H1 (cell line): ENCODE measurements at regions not wholly inside any gene's neighbourhood (a gene's known extent, or its start where the extent isn't known, plus 50 kb on each side); places are given as distances from the start of the nearest gene placed in this dataset.

Source experiments
- CTCF ChIA-PET: fragments of 300-600 bp; sonication (Branson Sonifier 250); formaldehyde crosslinking; loops from one replicate; lab custom pipeline; 2021; ENCODE audit not compliant: partially characterized antibody; lab: Charles Lee
- POLR2A ChIA-PET: fragments of 300-600 bp; sonication (Branson Sonifier 250); formaldehyde crosslinking; loops from one replicate; lab custom pipeline; 2021; ENCODE audit warnings: inconsistent platforms; ENCODE audit not compliant: partially characterized antibody; lab: Charles Lee
- DNase-seq, 2 experiments: peaks; one replicate each; pipeline versions ENCODE4 v3.0.0 to v3.0.0-alpha.2; 2010 to 2022; ENCODE audit warnings: low spot score in 2 of 2, low read depth in 1 of 2, mixed read lengths in 1 of 2
- FAIRE-seq: peaks from 2 replicates; lab custom pipeline; 2011; peaks lifted over from hg19 to GRCh38; lab: Jason Lieb, UNC
- H2AFZ ChIP-seq: 2 replicates; pipeline ENCODE4 v1.8.1; 2012; ENCODE audit warnings: low read length, inconsistent platforms
- H2AK5ac ChIP-seq: 2 replicates; pipeline ENCODE4 v1.6.1; 2013; ENCODE audit warnings: low read depth, low read length
- H2BK120ac ChIP-seq: replicated peaks from 2 replicates; pipeline ENCODE3; 2013; ENCODE audit warnings: low read depth, low read length, inconsistent platforms
- H2BK12ac ChIP-seq: 2 replicates; pipeline ENCODE4 v1.6.1; 2013; ENCODE audit warnings: low read depth, low read length
- H2BK15ac ChIP-seq: 2 replicates; pipeline ENCODE4 v1.6.1; 2013; ENCODE audit warnings: low read length
- H2BK20ac ChIP-seq: 2 replicates; pipeline ENCODE4 v1.6.1; 2013; ENCODE audit warnings: low read length
- H2BK5ac ChIP-seq: 2 replicates; pipeline ENCODE4 v1.6.1; 2013; ENCODE audit warnings: low read depth, low read length
- H3K14ac ChIP-seq: 2 replicates; pipeline ENCODE4 v1.6.1; 2013; ENCODE audit warnings: inconsistent platforms; ENCODE audit not compliant: insufficient read length
- H3K18ac ChIP-seq: 2 replicates; pipeline ENCODE4 v1.6.1; 2013; ENCODE audit warnings: low read length; ENCODE audit errors: extremely low read depth
- H3K23ac ChIP-seq: 2 replicates; pipeline ENCODE4 v1.6.1; 2013; ENCODE audit warnings: inconsistent platforms; ENCODE audit not compliant: insufficient read length
- H3K23me2 ChIP-seq: 2 replicates; pipeline ENCODE4 v1.6.1; 2013; ENCODE audit warnings: low read depth, low read length
- H3K27ac ChIP-seq: 2 replicates; pipeline ENCODE4 v1.6.1; 2011; ENCODE audit warnings: low read depth, low read length, inconsistent platforms
- H3K27me3 ChIP-seq, 4 experiments: replicated peaks in 1 of 4; 1 replicate in 1 of 4; 2 replicates in 3 of 4; pipeline versions ENCODE4 v1.6.1 to v1.8.1; 2011 to 2013; ENCODE audit warnings: low read length in 3 of 4, mild to moderate bottlenecking in 3 of 4, inconsistent platforms in 2 of 4, mixed read lengths in 2 of 4, moderate library complexity in 1 of 4; ENCODE audit not compliant: control insufficient read depth in 3 of 4, insufficient read depth in 3 of 4; ENCODE audit errors: extremely low read depth in 1 of 4
- H3K36me3 ChIP-seq, 4 experiments: 2 replicates each; pipeline versions ENCODE4 v1.6.1 to v1.8.1; 2011 to 2013; ENCODE audit warnings: mild to moderate bottlenecking in 4 of 4, low read length in 3 of 4, moderate library complexity in 2 of 4, control low read depth in 1 of 4, inconsistent platforms in 1 of 4; ENCODE audit not compliant: insufficient read depth in 4 of 4, control insufficient read depth in 2 of 4
- H3K4ac ChIP-seq: replicated peaks from 2 replicates; pipeline ENCODE3; 2013; ENCODE audit warnings: low read length, low read depth, mixed read lengths, inconsistent platforms; ENCODE audit not compliant: insufficient read length
- H3K4me1 ChIP-seq, 4 experiments: replicated peaks in 1 of 4; 1 replicate in 1 of 4; 2 replicates in 3 of 4; pipeline versions ENCODE4 v1.6.1 to v1.8.1; 2011 to 2013; ENCODE audit warnings: low read length in 3 of 4, inconsistent platforms in 2 of 4, mixed read lengths in 1 of 4; ENCODE audit not compliant: insufficient read depth in 4 of 4, control insufficient read depth in 3 of 4
- H3K4me2 ChIP-seq, 2 experiments: 2 replicates each; pipeline versions ENCODE4 v1.6.1 to v1.8.1; 2011 to 2013; ENCODE audit warnings: low read depth in 2 of 2, low read length in 2 of 2, control low read depth in 1 of 2, inconsistent platforms in 1 of 2, mild to moderate bottlenecking in 1 of 2; ENCODE audit not compliant: insufficient read depth in 1 of 2
- H3K4me3 ChIP-seq, 4 experiments: fragments of 200-600, 300-600 bp in 1 of 4; sonication (generic), shearing (Covaris generic), sonication (Bioruptor Twin) in 1 of 4; 2 replicates each; pipeline versions ENCODE4 v1.5.1 to v1.8.1; 2011 to 2016; ENCODE audit warnings: low read length in 4 of 4, low read depth in 3 of 4, control low read depth in 2 of 4, inconsistent platforms in 2 of 4, mild to moderate bottlenecking in 2 of 4, mixed read lengths in 1 of 4, moderate library complexity in 1 of 4; ENCODE audit not compliant: insufficient read depth in 2 of 4; ENCODE audit errors: extremely low read depth in 1 of 4
- H3K56ac ChIP-seq: replicated peaks from 2 replicates; pipeline ENCODE3; 2013; ENCODE audit warnings: low read depth, mild to moderate bottlenecking, mixed read lengths, low read length, inconsistent platforms; ENCODE audit not compliant: insufficient read length
- H3K79me1 ChIP-seq: 2 replicates; pipeline ENCODE4 v1.6.1; 2013; ENCODE audit warnings: low read depth, low read length, control low read depth
- H3K79me2 ChIP-seq, 2 experiments: 2 replicates each; pipeline versions ENCODE4 v1.6.1 to v1.8.1; 2012 to 2013; ENCODE audit warnings: low read length in 2 of 2, mild to moderate bottlenecking in 2 of 2, inconsistent platforms in 1 of 2; ENCODE audit not compliant: insufficient read depth in 2 of 2, control insufficient read depth in 1 of 2
- H3K9ac ChIP-seq, 4 experiments: replicated peaks in 1 of 4; 1 replicate in 1 of 4; 2 replicates in 3 of 4; pipeline versions ENCODE4 v1.6.1 to v1.8.1; 2011 to 2013; ENCODE audit warnings: low read depth in 3 of 4, low read length in 3 of 4, control low read depth in 2 of 4, mild to moderate bottlenecking in 2 of 4, moderate library complexity in 2 of 4, inconsistent platforms in 1 of 4; ENCODE audit errors: extremely low read depth in 1 of 4
- H3K9me3 ChIP-seq, 2 experiments: 2 replicates each; pipeline versions ENCODE4 v1.6.1 to v1.8.1; 2012 to 2013; ENCODE audit warnings: mild to moderate bottlenecking in 2 of 2, moderate library complexity in 2 of 2, control low read depth in 1 of 2, inconsistent platforms in 1 of 2, low read depth in 1 of 2, low read length in 1 of 2, mixed read lengths in 1 of 2; ENCODE audit not compliant: insufficient read depth in 2 of 2
- H4K20me1 ChIP-seq, 2 experiments: replicated peaks in 1 of 2; 2 replicates each; pipeline versions ENCODE3 to v1.8.1; 2011 to 2013; ENCODE audit warnings: inconsistent platforms in 2 of 2, low read length in 2 of 2, mild to moderate bottlenecking in 1 of 2; ENCODE audit not compliant: insufficient read depth in 2 of 2, control insufficient read depth in 1 of 2
- H4K5ac ChIP-seq: 2 replicates; pipeline ENCODE4 v1.6.1; 2013; ENCODE audit warnings: low read length, low read depth, mixed read lengths, inconsistent platforms; ENCODE audit not compliant: insufficient read length
- H4K8ac ChIP-seq: 2 replicates; pipeline ENCODE4 v1.8.0; 2013; ENCODE audit warnings: mild to moderate bottlenecking, moderate library complexity, low read length, inconsistent platforms; ENCODE audit not compliant: insufficient read depth; ENCODE audit errors: extremely low read depth
- H4K91ac ChIP-seq: replicated peaks from 2 replicates; pipeline ENCODE3; 2013; ENCODE audit warnings: low read length, mixed read lengths, inconsistent platforms; ENCODE audit not compliant: insufficient read length
- ASH2L ChIP-seq: fragments of 200-600, 300-600 bp; sonication (generic); IDR thresholded peaks from one replicate; pipeline ENCODE4 v1.7.1; 2017; ENCODE audit warnings: low read length
- CBX5 ChIP-seq: fragments of 300-800, 300-1000 bp; sonication (generic); IDR thresholded peaks from 2 replicates; pipeline ENCODE4 v1.7.1; 2016; ENCODE audit warnings: antibody characterized with exemption, low read length, low read depth
- CBX8 ChIP-seq: fragments of 300-800, 300-1000 bp; sonication (generic); IDR thresholded peaks from 2 replicates; pipeline ENCODE4 v1.7.1; 2016; ENCODE audit warnings: low read depth, low read length, borderline replicate concordance
- CEBPB ChIP-seq: IDR thresholded peaks from 2 replicates; pipeline ENCODE4 v1.6.1; 2012; ENCODE audit warnings: low read depth, low read length
- CHD1 ChIP-seq: IDR thresholded peaks from 2 replicates; pipeline ENCODE4 v1.6.1; 2012; ENCODE audit warnings: low read depth, low read length, improper control_type of control experiment
- CTBP2 ChIP-seq: IDR thresholded peaks from 2 replicates; pipeline ENCODE4 v1.7.0; 2011; ENCODE audit warnings: borderline replicate concordance, mild to moderate bottlenecking, moderate library complexity, mixed read lengths, low read length; ENCODE audit not compliant: insufficient read depth, insufficient read length
- EZH2 ChIP-seq: fragments of 200-600 bp; sonication (generic); IDR thresholded peaks from 2 replicates; pipeline ENCODE4 v1.7.1; 2012; ENCODE audit warnings: low read depth, mild to moderate bottlenecking, moderate library complexity, low read length, inconsistent platforms; ENCODE audit not compliant: severe bottlenecking
- GTF2F1 ChIP-seq: IDR thresholded peaks from 2 replicates; pipeline ENCODE4 v1.6.1; 2012; ENCODE audit warnings: low read depth, low read length, improper control_type of control experiment, borderline replicate concordance
- KDM1A ChIP-seq: fragments of 200-600, 300-600 bp; sonication (generic); IDR thresholded peaks from 2 replicates; pipeline ENCODE4 v1.7.1; 2016; ENCODE audit warnings: mild to moderate bottlenecking, low read length, borderline replicate concordance
- MAFK ChIP-seq: IDR thresholded peaks from 2 replicates; pipeline ENCODE4 v1.6.1; 2012; ENCODE audit warnings: low read depth, mild to moderate bottlenecking, improper control_type of control experiment, low read length
- RFX5 ChIP-seq: IDR thresholded peaks from 2 replicates; pipeline ENCODE4 v1.6.1; 2011; ENCODE audit warnings: low read depth, low read length, improper control_type of control experiment, borderline replicate concordance
- SIX5 ChIP-seq: IDR thresholded peaks from 2 replicates; pipeline ENCODE4 v1.6.1; 2011; ENCODE audit warnings: mild to moderate bottlenecking, low read depth, low read length
- WGBS, 2 experiments: shearing (Covaris generic) in 1 of 2; methylation state at CpG; one replicate each; pipeline versions ENCODE4 v1.1.6 to v1.1.7; 2013 to 2015; ENCODE audit warnings: low lambda C conversion rate in 2 of 2, mixed read lengths in 2 of 2, inconsistent platforms in 1 of 2, low coverage in 1 of 2, missing lambda C conversion rate in 1 of 2; ENCODE audit not compliant: insufficient replicate concordance in 2 of 2, insufficient coverage in 1 of 2, insufficient read length in 1 of 2; ENCODE audit errors: extremely low coverage in 1 of 2, missing lambda C conversion rate in 1 of 2; 5-methylcytosine and 5-hydroxymethylcytosine counted together
- TF ChIP-seq, protein P1 (sequence below): IDR thresholded peaks from 2 replicates; pipeline ENCODE4 v1.6.1; 2011; ENCODE audit warnings: low read depth, mild to moderate bottlenecking, low read length; ENCODE audit not compliant: insufficient read depth

DNA sequence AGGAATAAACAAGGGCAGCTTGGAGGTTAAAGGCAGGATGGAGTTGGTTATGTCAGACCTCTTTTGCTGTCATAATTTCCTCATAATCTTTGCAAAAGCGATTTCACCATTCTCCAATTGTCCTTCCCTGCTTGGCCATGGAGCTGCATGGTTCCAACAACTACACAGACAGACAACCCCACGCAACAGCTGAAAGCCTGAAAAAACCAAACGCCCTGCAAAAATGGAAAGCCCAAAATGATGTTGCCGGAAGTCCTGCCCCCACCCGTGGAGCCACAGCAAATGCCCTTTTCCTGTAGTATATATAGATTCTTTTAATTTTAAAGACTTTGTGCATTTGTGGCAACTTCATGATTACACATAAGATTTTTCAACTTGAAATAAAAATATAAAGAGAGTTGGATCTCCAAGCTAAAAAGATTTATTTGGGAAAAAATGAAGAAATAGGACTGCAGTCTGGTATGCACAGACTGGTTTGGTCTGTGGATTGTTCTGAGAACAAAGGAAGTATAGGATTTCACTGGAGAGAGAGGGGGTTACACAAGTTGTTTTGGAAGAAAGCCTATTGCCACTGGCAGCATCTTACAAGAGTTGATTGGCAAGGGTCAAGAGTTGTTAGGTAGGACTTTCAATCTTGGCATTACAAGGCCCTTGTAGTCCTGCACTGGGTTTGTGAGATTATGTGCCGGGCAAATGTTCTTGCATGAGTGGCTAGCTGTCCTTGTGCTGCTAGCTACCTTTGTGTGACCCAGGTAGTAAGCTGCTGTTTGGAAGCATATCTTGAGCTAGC lies 190.0 kb downstream of the C6orf118 start:
- no peak for FAIRE-seq
- TF ChIP-seq GTF2F1 = no peak
- no peak for TF ChIP-seq CHD1
- TF ChIP-seq, protein P1, sequence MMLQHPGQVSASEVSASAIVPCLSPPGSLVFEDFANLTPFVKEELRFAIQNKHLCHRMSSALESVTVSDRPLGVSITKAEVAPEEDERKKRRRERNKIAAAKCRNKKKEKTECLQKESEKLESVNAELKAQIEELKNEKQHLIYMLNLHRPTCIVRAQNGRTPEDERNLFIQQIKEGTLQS = no peak
- TF ChIP-seq ASH2L = no peak
- no peak for TF ChIP-seq MAFK
- TF ChIP-seq CEBPB = no peak
- TF ChIP-seq KDM1A = no peak
- no peak for TF ChIP-seq CTBP2
- no peak for TF ChIP-seq CBX8
- TF ChIP-seq CBX5 = no peak
- TF ChIP-seq SIX5 = no peak
- no peak for TF ChIP-seq RFX5
- TF ChIP-seq EZH2 = no peak

More for the DNA sequence above, 190.0 kb downstream of the C6orf118 start:
- Histone ChIP-seq H3K4me1 (peaks cover 0 to 3% (median 2%) of the 10 kb centered on the region in 4 experiments; a peak in 3 of 7 replicates), H3K27ac (no peak overlapping the region), H4K8ac (no peak overlapping the region), H2BK12ac (no peak overlapping the region; the same call in 1 of the 2 replicates), H3K27me3 (no peaks in the 10 kb centered on the region), H3K18ac (no peak overlapping the region), H3K23me2 (no peaks in the 10 kb centered on the region), H2BK15ac (no peak overlapping the region), H2BK5ac (no peak overlapping the region), H3K23ac (no peak overlapping the region), H3K4me3 (no peak overlapping the region), H2AFZ (peak overlapping the region; percentile 43), H2BK120ac (no peak overlapping the region), H2BK20ac (no peak overlapping the region), H2AK5ac (no peak overlapping the region), H3K4ac (no peak overlapping the region), H4K91ac (no peak overlapping the region), H3K36me3 (no peaks in the 10 kb centered on the region), H3K14ac (no peak overlapping the region), H3K4me2 (no peak overlapping the region), H3K9me3 (no peaks in the 10 kb centered on the region; a peak in 1 of 4 replicates), H3K79me2 (no peaks in the 10 kb centered on the region), H4K5ac (no peak overlapping the region), H3K79me1 (no peaks in the 10 kb centered on the region), H4K20me1 (no peaks in the 10 kb centered on the region), H3K9ac (no peak overlapping the region), H3K56ac (no peak overlapping the region)
- 93% methylated on average over 6 of the region's 6 CpGs; no CpG with 5 or more reads in 1 of the 2 experiments for WGBS, 2 experiments
- ChIA-PET CTCF (interaction anchor here (0.6 to 1.7 kb wide), 3 partner anchors 15 to 111 kb away, joined by 3 to 4 read pairs (median 3); no protein-coding TSS in a partner anchor), POLR2A (no interaction called here)
- DNase-seq = no peak
